Panc1 (cell line): ENCODE measurements at regions not wholly inside any gene's neighbourhood (a gene's known extent, or its start where the extent isn't known, plus 50 kb on each side); places are given as distances from the start of the nearest gene placed in this dataset.

Experiments
- ATAC-seq: fragments of 200-7000 bp; cut with Tn5 transposase; 2 replicates; pipeline ENCODE4 v1.9.1; 2020; ENCODE audit warnings: mild to moderate bottlenecking, moderate library complexity
- BruUV-seq: library from RNA; stranded (reverse); fragments of 400-500 nt; replicated peaks from 2 replicates; lab custom pipeline; 2021; lab: Mats Ljungman, UMichigan
- CTCF ChIA-PET: fragments of 300-600 bp; sonication (Branson Sonifier 250); formaldehyde crosslinking; loops from one replicate; lab custom pipeline; 2022; ENCODE audit warnings: antibody characterized with exemption; lab: Charles Lee
- POLR2A ChIA-PET: fragments of 300-600 bp; sonication (Branson Sonifier 250); formaldehyde crosslinking; loops from one replicate; lab custom pipeline; 2022; ENCODE audit warnings: antibody characterized with exemption; lab: Charles Lee
- DNase-seq: peaks from one replicate; pipeline ENCODE4 v3.0.0-alpha.2; 2010; ENCODE audit warnings: low read depth, low spot score
- H3K27ac ChIP-seq: 2 replicates; pipeline ENCODE4 v1.5.1; 2011; ENCODE audit warnings: mild to moderate bottlenecking, low read length, inconsistent platforms
- H3K27me3 ChIP-seq: fragments of 200-500 bp; sonication (Bioruptor generic); 2 replicates; pipeline ENCODE4 v1.6.0; 2014; ENCODE audit warnings: low read length, inconsistent platforms; ENCODE audit not compliant: control insufficient read depth, insufficient read depth
- H3K36me3 ChIP-seq: fragments of 200-500 bp; sonication (Bioruptor generic); 2 replicates; pipeline ENCODE4 v1.5.1; 2014; ENCODE audit warnings: inconsistent platforms, mild to moderate bottlenecking, low read length, moderate library complexity; ENCODE audit not compliant: control insufficient read depth, insufficient read depth
- H3K4me1 ChIP-seq: 2 replicates; pipeline ENCODE4 v1.5.1; 2011; ENCODE audit warnings: inconsistent platforms, mild to moderate bottlenecking, low read length, moderate library complexity; ENCODE audit not compliant: control insufficient read depth, insufficient read depth
- H3K4me3 ChIP-seq, 2 experiments: 2 replicates each; pipeline ENCODE4 v1.5.1; 2011 to 2012; ENCODE audit warnings: low read depth in 2 of 2, low read length in 2 of 2, mild to moderate bottlenecking in 2 of 2, inconsistent platforms in 1 of 2, moderate library complexity in 1 of 2
- H3K9me3 ChIP-seq: fragments of 200-500 bp; sonication (Bioruptor generic); 2 replicates; pipeline ENCODE4 v1.5.1; 2014; ENCODE audit warnings: low read depth, mild to moderate bottlenecking, inconsistent platforms, low read length, moderate library complexity; ENCODE audit not compliant: control insufficient read depth, insufficient read depth
- CTCF ChIP-seq: fragments of 450-650 bp; IDR thresholded peaks from 2 replicates; pipeline ENCODE4 v1.5.1; 2017; ENCODE audit warnings: mild to moderate bottlenecking
- POLR2AphosphoS5 ChIP-seq: IDR thresholded peaks from 2 replicates; pipeline ENCODE4 v1.6.1; 2012; ENCODE audit warnings: mild to moderate bottlenecking, low read depth, low read length, moderate library complexity
- REST ChIP-seq, 2 experiments: IDR thresholded peaks; 2 replicates each; pipeline ENCODE4 v1.6.1; 2011 to 2012; ENCODE audit warnings: low read depth in 2 of 2, control low read depth in 1 of 2, low read length in 1 of 2, mild to moderate bottlenecking in 1 of 2, moderate library complexity in 1 of 2; ENCODE audit not compliant: insufficient read depth in 1 of 2
- SIN3A ChIP-seq: IDR thresholded peaks from 2 replicates; pipeline ENCODE4 v1.6.1; 2012; ENCODE audit warnings: low read depth, mild to moderate bottlenecking, low read length, moderate library complexity, borderline replicate concordance; ENCODE audit not compliant: insufficient read depth
- TCF7L2 ChIP-seq: IDR thresholded peaks from 2 replicates; pipeline ENCODE4 v1.6.1; 2011; ENCODE audit warnings: mild to moderate bottlenecking, low read depth, low read length, inconsistent platforms
- in situ Hi-C: cut with HindIII; loops from 2 replicates; pipeline ENCODE4 v1.10.0; 2016; ENCODE audit warnings: low sequenced_read_pairs, low pct_unique_long_range_greater_than_20kb
- intact Hi-C: fragments of 100-400 bp; cut with micrococcal nuclease; formaldehyde crosslinking; loops from one replicate; pipeline ENCODE4 v1.10.0; 2022; ENCODE audit not compliant: unreplicated experiment

GRCh38 chr9:17878810-17879370 lies 300.0 kb downstream of the SH3GL2 start:
- no peak overlapping the region for H3K4me3 ChIP-seq
- CTCF ChIA-PET = no interaction called here
- H3K36me3 ChIP-seq = no peaks in the 10 kb centered on the region
- H3K27ac ChIP-seq = no peak overlapping the region
- DNase-seq = no peak
- no peaks in the 10 kb centered on the region for H3K27me3 ChIP-seq
- POLR2A ChIA-PET = no interaction called here
- no peak for ATAC-seq
- BruUV-seq = no TSS peak
- intact Hi-C loops (no loop called here), in situ Hi-C loops (no loop called here)
- TF ChIP-seq POLR2AphosphoS5 (no peak), CTCF (no peak), TCF7L2 (no peak), REST (IDR thresholded peaks at IDR 0.05; ENCODE audit: insufficient read depth in 1 of 2, low read depth in 2 of 2, low read length in 1 of 2) (no peak)
- no peaks in the 10 kb centered on the region for H3K4me1 ChIP-seq
- no peaks in the 10 kb centered on the region for H3K9me3 ChIP-seq

- no peaks in the 10 kb centered on the region for H3K4me1 ChIP-seq
- CTCF ChIA-PET = no interaction called here
- no peak for TF ChIP-seq SIN3A
- POLR2A ChIA-PET = no interaction called here
- no peaks in the 10 kb centered on the region for H3K27me3 ChIP-seq
- no peaks in the 10 kb centered on the region for H3K9me3 ChIP-seq
- H3K4me3 ChIP-seq = no peak overlapping the region
- in situ Hi-C loops = no loop called here
- intact Hi-C loops = no loop called here
- DNase-seq (no peak), ATAC-seq (no peak)
- no peak overlapping the region for H3K27ac ChIP-seq
- no peaks in the 10 kb centered on the region for H3K36me3 ChIP-seq
- BruUV-seq = no TSS peak
Observed at GRCh38 chr9:17881371-17881770, 302.5 kb downstream of the SH3GL2 start.

- H3K9me3 ChIP-seq = no peaks in the 10 kb centered on the region
- H3K4me1 ChIP-seq = no peaks in the 10 kb centered on the region
- H3K4me3 ChIP-seq = no peak overlapping the region
- ChIA-PET CTCF (no interaction called here), POLR2A (no interaction called here)
- H3K27me3 ChIP-seq = no peaks in the 10 kb centered on the region
- no peak for DNase-seq
- in situ Hi-C loops = no loop called here
- BruUV-seq = no TSS peak
- no peak for TF ChIP-seq TCF7L2
- TF ChIP-seq POLR2AphosphoS5 = no peak
- no peak for TF ChIP-seq CTCF
- TF ChIP-seq REST (IDR thresholded peaks at IDR 0.05; ENCODE audit: insufficient read depth in 1 of 2, low read depth in 2 of 2, low read length in 1 of 2) = no peak
- H3K36me3 ChIP-seq = no peaks in the 10 kb centered on the region
- ATAC-seq = no peak
- no peak overlapping the region for H3K27ac ChIP-seq
- intact Hi-C loops = no loop called here
Observed at GRCh38 chr9:17882688-17883594, 304.1 kb downstream of the SH3GL2 start.
